ENCODE measurements at regions not wholly inside any gene's neighbourhood (a gene's known extent, or its start where the extent isn't known, plus 50 kb on each side); places are given as distances from the start of the nearest gene placed in this dataset.

- no peak for TF ChIP-seq CTCF (conservative IDR thresholded peaks at IDR 0.05)
- no peak for TF ChIP-seq EZH2 (IDR thresholded peaks at IDR 0.05; ENCODE audit: low read depth)
Measured at GRCh38 chr13:21757763-21758162, 86.9 kb downstream of the FGF9 start.
